GM18499 (cell line): ENCODE measurements at regions not wholly inside any gene's neighbourhood (a gene's known extent, or its start where the extent isn't known, plus 50 kb on each side); places are given as distances from the start of the nearest gene placed in this dataset.
"Not testable (repeated sequence)": the region's sequence is repeated elsewhere in the genome, so short reads cannot be mapped to it uniquely, and the experiment has no call there.

ENCODE experiments used
- ATAC-seq: cut with Tn5 transposase; IDR thresholded peaks from one replicate; pipeline ENCODE4 v1.9.1; 2021; ENCODE audit warnings: moderate number of reproducible peaks; ENCODE audit not compliant: insufficient read depth, unreplicated experiment

- ATAC-seq, result no peak
Measured at GRCh38 chr13:68995972-68996667, 1111.5 kb upstream of the ATXN8OS start.

GRCh38 chr13:68993154-68993553, 1114.5 kb upstream of the ATXN8OS start:
- no peak for ATAC-seq

GRCh38 chr13:68988176-68988575, 1119.5 kb upstream of the ATXN8OS start:
- ATAC-seq, result no peak

GRCh38 chr13:68987585-68987984, 1120.0 kb upstream of the ATXN8OS start:
- ATAC-seq, result no peak

GRCh38 chr13:68984688-68985319, 1122.8 kb upstream of the ATXN8OS start:
- no peak for ATAC-seq

- no peak for ATAC-seq
Measured at GRCh38 chr13:68982961-68983619, 1124.5 kb upstream of the ATXN8OS start.

GRCh38 chr13:68976287-68976686, 1131.3 kb upstream of the ATXN8OS start:
- no peak for ATAC-seq

- ATAC-seq, result no peak
Measured at GRCh38 chr13:68970532-68970931, 1137.1 kb upstream of the ATXN8OS start.

- ATAC-seq, result no peak
Measured at GRCh38 chr13:68948586-68948985, 1159.0 kb upstream of the ATXN8OS start.

GRCh38 chr13:68944272-68944671, 1163.4 kb upstream of the ATXN8OS start:
- ATAC-seq, result no peak

- ATAC-seq, result no peak
Measured at GRCh38 chr13:68940049-68940448, 1167.6 kb upstream of the ATXN8OS start.

GRCh38 chr13:68938639-68939038, 1169.0 kb upstream of the ATXN8OS start:
- no peak for ATAC-seq

GRCh38 chr13:68929075-68929745, 1178.4 kb upstream of the ATXN8OS start:
- no peak for ATAC-seq

GRCh38 chr13:68927387-68928026, 1180.1 kb upstream of the ATXN8OS start:
- no peak for ATAC-seq

- no peak for ATAC-seq
Measured at GRCh38 chr13:68923995-68924394, 1183.6 kb upstream of the ATXN8OS start.

GRCh38 chr13:68908879-68909278, 1198.7 kb upstream of the ATXN8OS start:
- no peak for ATAC-seq

- no peak for ATAC-seq
Measured at GRCh38 chr13:68905186-68905585, 1202.4 kb upstream of the ATXN8OS start.

- no peak for ATAC-seq
Measured at GRCh38 chr13:68897331-68897928, 1210.2 kb upstream of the ATXN8OS start.

GRCh38 chr13:68895696-68896095, 1211.9 kb upstream of the ATXN8OS start:
- ATAC-seq, result no peak

GRCh38 chr13:68893721-68894120, 1213.9 kb upstream of the ATXN8OS start:
- not testable (repeated sequence) for ATAC-seq
